Spleen (tissue), 11 donors: ENCODE measurements at regions not wholly inside any gene's neighbourhood (a gene's known extent, or its start where the extent isn't known, plus 50 kb on each side); places are given as distances from the start of the nearest gene placed in this dataset.

ENCODE experiments used
- DNase-seq: peaks from one replicate; pipeline ENCODE4 v3.0.0-alpha.2; 2020
- H3K27ac ChIP-seq, 8 donors: fragments of 200-600 bp; sonication (generic) in 7 of 8; 1 replicate in 4 of 8; 2 replicates in 4 of 8; pipeline versions ENCODE4 v1.5.0 to v1.8.0; 2016 to 2021; ENCODE audit warnings: inconsistent platforms in 4 of 8, mild to moderate bottlenecking in 4 of 8, moderate library complexity in 1 of 8
- H3K27me3 ChIP-seq, 7 donors: fragments of 200-600 bp; sonication (generic) in 6 of 7; replicated peaks in 1 of 7; 1 replicate in 4 of 7; 2 replicates in 3 of 7; pipeline versions ENCODE4 v1.5.0 to v1.8.0; 2016 to 2021; ENCODE audit warnings: inconsistent platforms in 3 of 7, mild to moderate bottlenecking in 1 of 7
- H3K36me3 ChIP-seq, 6 donors: fragments of 200-600 bp; sonication (generic) in 5 of 6; 1 replicate in 4 of 6; 2 replicates in 2 of 6; pipeline versions ENCODE4 v1.5.0 to v1.8.0; 2016 to 2021; ENCODE audit warnings: inconsistent platforms in 2 of 6
- H3K4me1 ChIP-seq, 6 donors: fragments of 200-600 bp; sonication (generic) in 5 of 6; 1 replicate in 3 of 6; 2 replicates in 3 of 6; pipeline versions ENCODE4 v1.5.0 to v1.8.0; 2016 to 2021; ENCODE audit warnings: inconsistent platforms in 3 of 6
- H3K4me3 ChIP-seq, 8 donors: fragments of 200-600 bp; sonication (generic) in 7 of 8; 1 replicate in 4 of 8; 2 replicates in 4 of 8; pipeline versions ENCODE4 v1.5.0 to v1.8.0; 2016 to 2021; ENCODE audit warnings: inconsistent platforms in 4 of 8, mild to moderate bottlenecking in 4 of 8, moderate library complexity in 2 of 8
- H3K9me3 ChIP-seq, 8 donors: fragments of 200-600 bp; sonication (generic) in 7 of 8; 1 replicate in 4 of 8; 2 replicates in 4 of 8; pipeline versions ENCODE4 v1.5.0 to v1.8.0; 2016 to 2021; ENCODE audit warnings: inconsistent platforms in 4 of 8
- CTCF ChIP-seq, 11 experiments: fragments of 200-600 bp in 7 of 11; fragments of 450-650 bp in 4 of 11; sonication (generic) in 4 of 11; IDR thresholded peaks in 8 of 11; conservative IDR thresholded peaks in 3 of 11; 1 replicate in 7 of 11; 2 replicates in 4 of 11; pipeline versions ENCODE4 v1.4.0 to v1.8.0; 2016 to 2021; ENCODE audit warnings: antibody characterized with exemption in 11 of 11, inconsistent platforms in 4 of 11, mild to moderate bottlenecking in 1 of 11
- POLR2A ChIP-seq, 3 donors: fragments of 450-650 bp; IDR thresholded peaks; one replicate each; pipeline ENCODE4 v1.5.1; 2017; ENCODE audit warnings: antibody characterized with exemption in 3 of 3, mild to moderate bottlenecking in 1 of 3
- POLR2AphosphoS5 ChIP-seq, 3 donors: sonication (generic); formaldehyde crosslinking; IDR thresholded peaks; one replicate each; pipeline ENCODE4 v1.5.1; 2017; ENCODE audit warnings: antibody characterized with exemption in 3 of 3
- WGBS, 5 donors: extraction: QIAGEN DNeasy Blood & Tissue Kit in 3 of 5; methylation state at CpG; one replicate each; pipeline versions ENCODE4 v1.1.5 to v1.1.7; 2013 to 2018; 5-methylcytosine and 5-hydroxymethylcytosine counted together
- intact Hi-C: fragments of 100-400 bp; cut with DNase I; formaldehyde crosslinking; loops from one replicate; pipeline ENCODE4 v1.15.0; 2023; ENCODE audit warnings: low total_unique reads
- donor health status: healthy with polysubstance abuse.
- donor health status: DM: no; HTN: no; CAD: no; lungs with moderate emphysema.
- donor health status: DM: no; HTN: no; CAD: no.
- donor health status: Bipolar disorder and iron deficiency.
- donor health status: healthy.
- donor health status: DM: no; HTN: no; CAD: no.
- donor health status: DM: yes; HTN: yes; CAD: no.

GRCh38 chr13:105334211-105334610, 1201.3 kb downstream of the EFNB2 start:
- no peaks in the 10 kb centered on the region for H3K4me1 ChIP-seq
- no peaks in the 10 kb centered on the region for H3K36me3 ChIP-seq
- DNase-seq = no peak
- intact Hi-C loops = no loop called here
- H3K27ac ChIP-seq = no peak overlapping the region
- H3K9me3 ChIP-seq = peaks cover 0 to 8% (median 0%) of the 10 kb centered on the region in 8 donors
- WGBS, 5 donors = 31 to 55% (median 50%) methylated on average over 3 of the region's 3 CpGs
- H3K27me3 ChIP-seq = no peaks in the 10 kb centered on the region
- H3K4me3 ChIP-seq = no peak overlapping the region
- TF ChIP-seq POLR2AphosphoS5 (IDR thresholded peaks at IDR 0.05) (no peak), POLR2A (IDR thresholded peaks at IDR 0.05) (no peak), CTCF (IDR thresholded peaks at IDR 0.05 in 8 of 11, conservative IDR thresholded peaks at IDR 0.05 in 3 of 11) (no peak)

- TF ChIP-seq CTCF (IDR thresholded peaks at IDR 0.05 in 8 of 11, conservative IDR thresholded peaks at IDR 0.05 in 3 of 11) (no peak), POLR2AphosphoS5 (IDR thresholded peaks at IDR 0.05) (no peak), POLR2A (IDR thresholded peaks at IDR 0.05) (no peak)
- no peak overlapping the region for H3K4me3 ChIP-seq
- intact Hi-C loops = no loop called here
- H3K27ac ChIP-seq = no peak overlapping the region
- no peak for DNase-seq
- no peaks in the 10 kb centered on the region for H3K36me3 ChIP-seq
- no peaks in the 10 kb centered on the region for H3K27me3 ChIP-seq
- 91 to 96% (median 95%) methylated on average over 5 of the region's 5 CpGs for WGBS, 5 donors
- peaks cover 0 to 8% (median 0%) of the 10 kb centered on the region in 8 donors for H3K9me3 ChIP-seq
- no peaks in the 10 kb centered on the region for H3K4me1 ChIP-seq
These were observed 1202.0 kb downstream of the EFNB2 start for GRCh38 chr13:105333416-105333815.

- WGBS, 5 donors = 35 to 60% (median 51%) methylated on average over 2 of the region's 2 CpGs
- intact Hi-C loops = no loop called here
These were observed 1206.1 kb downstream of the EFNB2 start for GRCh38 chr13:105329359-105329758.

GRCh38 chr13:105328212-105328611, 1207.2 kb downstream of the EFNB2 start:
- Histone ChIP-seq H3K36me3 (no peaks in the 10 kb centered on the region), H3K27ac (no peak overlapping the region), H3K9me3 (peaks cover 0 to 8% (median 0%) of the 10 kb centered on the region in 8 donors), H3K27me3 (no peaks in the 10 kb centered on the region), H3K4me3 (no peak overlapping the region), H3K4me1 (no peaks in the 10 kb centered on the region)
- TF ChIP-seq POLR2AphosphoS5 (IDR thresholded peaks at IDR 0.05) (no peak), CTCF (IDR thresholded peaks at IDR 0.05 in 8 of 11, conservative IDR thresholded peaks at IDR 0.05 in 3 of 11) (no peak), POLR2A (IDR thresholded peaks at IDR 0.05) (no peak)
- 70 to 83% (median 81%) methylated on average over 4 of the region's 4 CpGs for WGBS, 5 donors
- intact Hi-C loops = no loop called here
- DNase-seq = no peak

More at GRCh38 chr13:105329359-105329758, 1206.1 kb downstream of the EFNB2 start:
- Histone ChIP-seq H3K27me3 (no peaks in the 10 kb centered on the region), H3K36me3 (no peaks in the 10 kb centered on the region), H3K27ac (no peak overlapping the region), H3K9me3 (peaks cover 0 to 8% (median 0%) of the 10 kb centered on the region in 8 donors), H3K4me3 (no peak overlapping the region), H3K4me1 (no peaks in the 10 kb centered on the region)
- no peak for DNase-seq
- TF ChIP-seq POLR2A (IDR thresholded peaks at IDR 0.05) (no peak), POLR2AphosphoS5 (IDR thresholded peaks at IDR 0.05) (no peak), CTCF (IDR thresholded peaks at IDR 0.05 in 8 of 11, conservative IDR thresholded peaks at IDR 0.05 in 3 of 11) (no peak)
